ENCODE measurements at regions not wholly inside any gene's neighbourhood (a gene's known extent, or its start where the extent isn't known, plus 50 kb on each side); places are given as distances from the start of the nearest gene placed in this dataset.

- TF ChIP-seq, protein P1, sequence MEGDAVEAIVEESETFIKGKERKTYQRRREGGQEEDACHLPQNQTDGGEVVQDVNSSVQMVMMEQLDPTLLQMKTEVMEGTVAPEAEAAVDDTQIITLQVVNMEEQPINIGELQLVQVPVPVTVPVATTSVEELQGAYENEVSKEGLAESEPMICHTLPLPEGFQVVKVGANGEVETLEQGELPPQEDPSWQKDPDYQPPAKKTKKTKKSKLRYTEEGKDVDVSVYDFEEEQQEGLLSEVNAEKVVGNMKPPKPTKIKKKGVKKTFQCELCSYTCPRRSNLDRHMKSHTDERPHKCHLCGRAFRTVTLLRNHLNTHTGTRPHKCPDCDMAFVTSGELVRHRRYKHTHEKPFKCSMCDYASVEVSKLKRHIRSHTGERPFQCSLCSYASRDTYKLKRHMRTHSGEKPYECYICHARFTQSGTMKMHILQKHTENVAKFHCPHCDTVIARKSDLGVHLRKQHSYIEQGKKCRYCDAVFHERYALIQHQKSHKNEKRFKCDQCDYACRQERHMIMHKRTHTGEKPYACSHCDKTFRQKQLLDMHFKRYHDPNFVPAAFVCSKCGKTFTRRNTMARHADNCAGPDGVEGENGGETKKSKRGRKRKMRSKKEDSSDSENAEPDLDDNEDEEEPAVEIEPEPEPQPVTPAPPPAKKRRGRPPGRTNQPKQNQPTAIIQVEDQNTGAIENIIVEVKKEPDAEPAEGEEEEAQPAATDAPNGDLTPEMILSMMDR (IDR thresholded peaks at IDR 0.05): no peak
- no peaks in the 10 kb centered on the region for H3K36me3 ChIP-seq
- no peak for ATAC-seq
- no peak overlapping the region for H3K27ac ChIP-seq
- H3K4me3 ChIP-seq: no peak overlapping the region
- H3K4me1 ChIP-seq: no peaks in the 10 kb centered on the region
- DNase-seq: no peak
- no peaks in the 10 kb centered on the region for H3K9me3 ChIP-seq
- H3K27me3 ChIP-seq: no peaks in the 10 kb centered on the region
- FAIRE-seq: no peak
- intact Hi-C loops (cut with DNase I): no loop called here
- WGBS, 2 donors: 82 to 90% methylated on average over 5 of the region's 5 CpGs
Measured at GRCh38 chr1:212526111-212526491, 82.5 kb upstream of the ATF3 start.

DNA sequence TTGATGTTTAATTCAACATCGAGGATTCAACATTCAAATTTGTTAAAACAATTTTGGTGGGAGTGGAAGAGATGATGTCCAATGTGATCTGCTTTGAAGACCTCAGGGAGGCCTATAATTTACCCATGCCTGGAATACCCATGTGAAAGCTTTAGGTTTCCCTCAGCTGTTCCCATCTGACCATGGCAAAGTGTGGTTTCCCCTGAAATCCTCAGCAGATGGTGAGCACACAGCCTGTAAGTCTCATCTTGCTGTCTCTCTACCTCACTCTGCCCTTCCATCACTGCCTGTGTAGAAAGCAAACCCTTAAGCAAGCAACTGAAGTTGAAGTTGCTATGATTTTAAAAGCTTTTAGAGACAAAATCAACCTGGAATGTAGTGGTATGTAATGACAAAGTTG is 80.1 kb upstream of the ATF3 start:
- ATAC-seq: no peak
- intact Hi-C loops (cut with DNase I): no loop called here
- DNase-seq: no peak
- no peak overlapping the region for H3K27ac ChIP-seq
- FAIRE-seq: no peak
- TF ChIP-seq, protein P1 (IDR thresholded peaks at IDR 0.05): no peak
- no peaks in the 10 kb centered on the region for H3K4me1 ChIP-seq
- H3K27me3 ChIP-seq: no peaks in the 10 kb centered on the region
- H3K36me3 ChIP-seq: no peaks in the 10 kb centered on the region
- 85 to 86% methylated on average over 1 of the region's 1 CpG for WGBS, 2 donors
- no peaks in the 10 kb centered on the region for H3K9me3 ChIP-seq
- H3K4me3 ChIP-seq: no peak overlapping the region

- ATAC-seq (no peak), FAIRE-seq (no peak), DNase-seq (no peak)
- Histone ChIP-seq H3K27me3 (no peaks in the 10 kb centered on the region), H3K4me1 (no peaks in the 10 kb centered on the region), H3K9me3 (no peaks in the 10 kb centered on the region), H3K36me3 (no peaks in the 10 kb centered on the region), H3K4me3 (no peak overlapping the region), H3K27ac (no peak overlapping the region)
- WGBS, 2 donors: 59 to 67% methylated on average over 6 of the region's 6 CpGs
- intact Hi-C loops (cut with DNase I): no loop called here
- TF ChIP-seq, protein P1 (IDR thresholded peaks at IDR 0.05): no peak
Measured at GRCh38 chr1:212529211-212529741, 79.3 kb upstream of the ATF3 start.

DNA sequence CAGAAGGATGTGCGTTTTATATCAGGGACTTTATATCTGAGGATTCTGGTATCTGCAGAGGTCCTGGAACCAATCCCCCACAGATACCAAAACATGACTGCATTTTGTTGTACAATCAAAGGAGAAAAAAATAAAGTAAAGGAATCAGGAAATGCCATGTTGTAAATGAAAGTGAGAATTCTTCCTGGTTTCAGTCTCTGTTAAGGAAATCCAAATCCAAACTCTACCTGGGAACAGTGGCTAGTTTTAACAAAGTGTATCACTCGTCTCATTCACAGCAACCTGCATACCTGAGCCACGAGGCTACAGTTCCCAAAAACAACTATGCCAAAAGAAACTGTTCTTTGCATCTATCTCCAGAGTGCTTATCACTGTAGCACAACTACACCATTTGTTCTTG is 77.3 kb upstream of the ATF3 start:
- Histone ChIP-seq H3K4me3 (no peak overlapping the region), H3K27ac (peak overlapping the region in 2 of 4 donors; percentile 19 to 27), H3K27me3 (no peaks in the 10 kb centered on the region), H3K4me1 (no peaks in the 10 kb centered on the region), H3K36me3 (no peaks in the 10 kb centered on the region), H3K9me3 (no peaks in the 10 kb centered on the region)
- DNase-seq (no peak), FAIRE-seq (no peak), ATAC-seq (peak in 2 of 4 donors; percentile 37 to 45)
- 35 to 49% methylated on average over 3 of the region's 3 CpGs for WGBS, 2 donors
- intact Hi-C loops (cut with DNase I): no loop called here
- TF ChIP-seq, protein P1 (IDR thresholded peaks at IDR 0.05): no peak

DNA sequence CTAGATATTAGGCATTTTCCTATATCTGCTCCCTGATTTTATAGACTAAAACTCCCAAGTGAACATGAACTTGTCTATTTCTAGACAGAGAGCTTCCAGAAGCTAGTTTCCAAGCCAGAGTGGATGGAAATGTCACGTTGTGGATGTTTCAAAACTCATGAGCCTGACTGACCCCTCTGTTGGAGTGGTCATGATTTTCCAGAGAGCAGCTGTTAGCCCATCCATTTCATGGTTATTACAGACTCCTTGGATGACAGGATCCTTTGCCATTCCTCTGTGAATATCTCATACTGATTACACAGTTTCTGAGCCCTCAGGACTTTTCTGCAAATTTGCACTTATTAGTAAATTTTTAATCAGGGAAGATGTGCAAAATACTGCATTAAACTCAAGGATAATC is 76.8 kb upstream of the ATF3 start:
- peak overlapping the region in 2 of 4 donors; percentile 19 to 27 for H3K27ac ChIP-seq
- H3K4me3 ChIP-seq: no peak overlapping the region
- H3K9me3 ChIP-seq: no peaks in the 10 kb centered on the region
- no peaks in the 10 kb centered on the region for H3K4me1 ChIP-seq
- ATAC-seq (no peak), FAIRE-seq (no peak), DNase-seq (no peak)
- intact Hi-C loops (cut with DNase I): no loop called here
- H3K36me3 ChIP-seq: no peaks in the 10 kb centered on the region
- TF ChIP-seq, protein P1 (IDR thresholded peaks at IDR 0.05): no peak
- H3K27me3 ChIP-seq: no peaks in the 10 kb centered on the region
- 38 to 44% methylated on average over 1 of the region's 1 CpG for whole genome bisulfite sequencing, 2 donors
